ENCODE measurements at regions not wholly inside any gene's neighbourhood (a gene's known extent, or its start where the extent isn't known, plus 50 kb on each side); places are given as distances from the start of the nearest gene placed in this dataset.

GRCh38 chr9:86555661-86556060, 201.5 kb upstream of the TUT7 start:
- DNase-seq (ENCODE audit: low spot score): no peak
- in situ Hi-C loops (cut with MboI; ENCODE audit: low sequenced_read_pairs, unreplicated experiment): no loop called here
- TF ChIP-seq CTCF (IDR thresholded peaks at IDR 0.05; ENCODE audit: borderline replicate concordance, control extremely low read depth, extremely low read depth, insufficient read depth, missing control alignments): no peak

GRCh38 chr9:86550401-86550800, 196.2 kb upstream of the TUT7 start:
- TF ChIP-seq CTCF (IDR thresholded peaks at IDR 0.05; ENCODE audit: borderline replicate concordance, control extremely low read depth, extremely low read depth, insufficient read depth, missing control alignments): no peak
- no peak for DNase-seq (ENCODE audit: low spot score)
- in situ Hi-C loops (cut with MboI; ENCODE audit: low sequenced_read_pairs, unreplicated experiment): no loop called here

GRCh38 chr9:86549920-86550319, 195.7 kb upstream of the TUT7 start:
- TF ChIP-seq CTCF (IDR thresholded peaks at IDR 0.05; ENCODE audit: borderline replicate concordance, control extremely low read depth, extremely low read depth, insufficient read depth, missing control alignments): no peak

GRCh38 chr9:86549401-86549811, 195.2 kb upstream of the TUT7 start:
- no peak for DNase-seq (ENCODE audit: low spot score)
- in situ Hi-C loops (cut with MboI; ENCODE audit: low sequenced_read_pairs, unreplicated experiment): no loop called here
- TF ChIP-seq CTCF (IDR thresholded peaks at IDR 0.05; ENCODE audit: borderline replicate concordance, control extremely low read depth, extremely low read depth, insufficient read depth, missing control alignments): no peak

More at GRCh38 chr9:86549920-86550319, 195.7 kb upstream of the TUT7 start:
- no peak for DNase-seq (ENCODE audit: low spot score)
- in situ Hi-C loops (cut with MboI; ENCODE audit: low sequenced_read_pairs, unreplicated experiment): no loop called here

- in situ Hi-C loops (cut with MboI; ENCODE audit: low sequenced_read_pairs, unreplicated experiment): no loop called here
- no peak for TF ChIP-seq CTCF (IDR thresholded peaks at IDR 0.05; ENCODE audit: borderline replicate concordance, control extremely low read depth, extremely low read depth, insufficient read depth, missing control alignments)
These were observed 194.0 kb upstream of the TUT7 start for GRCh38 chr9:86548220-86548619.

GRCh38 chr9:86547571-86547970, 193.4 kb upstream of the TUT7 start:
- DNase-seq (ENCODE audit: low spot score): no peak
- TF ChIP-seq CTCF (IDR thresholded peaks at IDR 0.05; ENCODE audit: borderline replicate concordance, control extremely low read depth, extremely low read depth, insufficient read depth, missing control alignments): no peak
- in situ Hi-C loops (cut with MboI; ENCODE audit: low sequenced_read_pairs, unreplicated experiment): no loop called here

More at GRCh38 chr9:86548220-86548619, 194.0 kb upstream of the TUT7 start:
- DNase-seq (ENCODE audit: low spot score): no peak

- no peak for TF ChIP-seq CTCF (IDR thresholded peaks at IDR 0.05; ENCODE audit: borderline replicate concordance, control extremely low read depth, extremely low read depth, insufficient read depth, missing control alignments)
- DNase-seq (ENCODE audit: low spot score): no peak
- in situ Hi-C loops (cut with MboI; ENCODE audit: low sequenced_read_pairs, unreplicated experiment): no loop called here
These were observed 192.5 kb upstream of the TUT7 start for GRCh38 chr9:86546712-86547111.

Data from GM13976 (cell line).